ENCODE measurements at regions not wholly inside any gene's neighbourhood (a gene's known extent, or its start where the extent isn't known, plus 50 kb on each side); places are given as distances from the start of the nearest gene placed in this dataset.

DNA sequence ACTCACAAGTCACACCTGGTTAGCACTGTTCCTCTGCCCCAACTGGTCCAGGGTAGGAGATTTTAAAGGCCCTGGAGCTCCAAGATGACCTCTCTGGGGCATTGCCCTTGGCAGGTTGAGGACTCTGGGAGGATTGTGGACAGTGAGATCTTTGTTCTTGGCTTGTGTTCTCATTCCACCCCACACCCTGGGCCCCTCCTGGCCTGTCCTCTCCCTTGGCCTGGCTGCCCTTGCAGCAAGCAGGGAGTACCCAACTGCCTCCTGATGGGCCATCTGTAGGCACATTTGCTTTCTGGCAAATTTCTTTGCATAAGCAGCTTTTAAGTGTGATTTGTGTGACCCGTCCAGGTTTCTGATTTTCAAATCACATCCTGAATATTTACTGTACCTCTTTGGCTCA, 239.6 kb downstream of the UTP18 start:
- H3K27ac Mint-ChIP-seq (ENCODE audit: unreplicated experiment): no peak overlapping the region
- no peak for DNase-seq
- H3K4me3 Mint-ChIP-seq (ENCODE audit: unreplicated experiment): no peak overlapping the region
- no peaks in the 10 kb centered on the region for H3K4me1 Mint-ChIP-seq (ENCODE audit: low read depth, unreplicated experiment)
- no peaks in the 10 kb centered on the region for H3K36me3 Mint-ChIP-seq (ENCODE audit: unreplicated experiment)
- H3K27me3 Mint-ChIP-seq (ENCODE audit: unreplicated experiment): no peaks in the 10 kb centered on the region
- TF ChIP-seq, protein P1, sequence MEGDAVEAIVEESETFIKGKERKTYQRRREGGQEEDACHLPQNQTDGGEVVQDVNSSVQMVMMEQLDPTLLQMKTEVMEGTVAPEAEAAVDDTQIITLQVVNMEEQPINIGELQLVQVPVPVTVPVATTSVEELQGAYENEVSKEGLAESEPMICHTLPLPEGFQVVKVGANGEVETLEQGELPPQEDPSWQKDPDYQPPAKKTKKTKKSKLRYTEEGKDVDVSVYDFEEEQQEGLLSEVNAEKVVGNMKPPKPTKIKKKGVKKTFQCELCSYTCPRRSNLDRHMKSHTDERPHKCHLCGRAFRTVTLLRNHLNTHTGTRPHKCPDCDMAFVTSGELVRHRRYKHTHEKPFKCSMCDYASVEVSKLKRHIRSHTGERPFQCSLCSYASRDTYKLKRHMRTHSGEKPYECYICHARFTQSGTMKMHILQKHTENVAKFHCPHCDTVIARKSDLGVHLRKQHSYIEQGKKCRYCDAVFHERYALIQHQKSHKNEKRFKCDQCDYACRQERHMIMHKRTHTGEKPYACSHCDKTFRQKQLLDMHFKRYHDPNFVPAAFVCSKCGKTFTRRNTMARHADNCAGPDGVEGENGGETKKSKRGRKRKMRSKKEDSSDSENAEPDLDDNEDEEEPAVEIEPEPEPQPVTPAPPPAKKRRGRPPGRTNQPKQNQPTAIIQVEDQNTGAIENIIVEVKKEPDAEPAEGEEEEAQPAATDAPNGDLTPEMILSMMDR (IDR thresholded peaks at IDR 0.05; ENCODE audit: partially characterized antibody, unreplicated experiment): no peak
- no peaks in the 10 kb centered on the region for H3K9me3 Mint-ChIP-seq (ENCODE audit: unreplicated experiment)

DNA sequence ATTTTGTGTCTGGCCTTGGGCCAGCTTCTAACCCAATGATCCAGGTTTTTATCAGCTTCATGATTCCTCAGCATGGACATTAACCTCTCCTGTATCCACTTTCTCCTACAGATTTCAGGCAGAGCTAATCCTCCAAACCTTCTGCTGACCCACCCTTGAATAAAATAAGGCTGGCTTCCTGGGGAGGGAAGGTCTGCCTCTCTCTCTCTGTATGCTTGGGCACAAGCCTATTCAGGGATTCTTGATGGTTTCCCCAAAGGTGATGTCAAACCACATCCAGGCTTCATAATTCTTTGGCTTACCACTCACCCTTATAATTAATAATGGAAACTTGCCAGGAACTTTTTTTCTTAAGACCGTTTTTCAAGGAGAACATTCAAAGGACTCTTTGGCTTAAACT, 240.1 kb downstream of the UTP18 start:
- H3K4me1 Mint-ChIP-seq (ENCODE audit: low read depth, unreplicated experiment): no peaks in the 10 kb centered on the region
- no peaks in the 10 kb centered on the region for H3K36me3 Mint-ChIP-seq (ENCODE audit: unreplicated experiment)
- TF ChIP-seq, protein P1 (IDR thresholded peaks at IDR 0.05; ENCODE audit: partially characterized antibody, unreplicated experiment): no peak
- H3K27me3 Mint-ChIP-seq (ENCODE audit: unreplicated experiment): no peaks in the 10 kb centered on the region
- no peak overlapping the region for H3K27ac Mint-ChIP-seq (ENCODE audit: unreplicated experiment)
- no peak for DNase-seq
- H3K4me3 Mint-ChIP-seq (ENCODE audit: unreplicated experiment): no peak overlapping the region
- no peaks in the 10 kb centered on the region for H3K9me3 Mint-ChIP-seq (ENCODE audit: unreplicated experiment)

DNA sequence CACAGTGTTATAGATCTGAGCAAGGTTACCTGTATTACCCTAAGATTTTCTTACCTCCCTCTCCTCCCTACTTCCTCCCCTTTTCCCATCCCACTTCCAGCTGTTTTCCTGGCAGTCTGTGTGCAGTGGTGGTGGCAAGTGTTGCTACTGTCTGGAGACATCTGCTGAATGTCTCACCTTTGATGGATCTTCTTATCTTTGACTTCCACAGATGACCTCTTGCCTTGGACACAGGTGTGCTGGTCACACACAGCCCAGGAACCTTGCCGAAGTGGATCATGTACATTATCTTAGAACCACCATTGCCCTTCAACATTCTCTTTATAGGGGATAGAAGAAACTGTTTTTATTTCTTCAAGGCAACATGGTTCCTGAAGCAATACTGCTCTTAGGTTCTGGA, 245.1 kb downstream of the UTP18 start:
- TF ChIP-seq, protein P1 (IDR thresholded peaks at IDR 0.05; ENCODE audit: partially characterized antibody, unreplicated experiment): no peak
- no peak overlapping the region for H3K27ac Mint-ChIP-seq (ENCODE audit: unreplicated experiment)
- no peaks in the 10 kb centered on the region for H3K27me3 Mint-ChIP-seq (ENCODE audit: unreplicated experiment)
- peaks cover 5% of the 10 kb centered on the region for H3K4me1 Mint-ChIP-seq (ENCODE audit: low read depth, unreplicated experiment)
- H3K9me3 Mint-ChIP-seq (ENCODE audit: unreplicated experiment): no peaks in the 10 kb centered on the region
- no peaks in the 10 kb centered on the region for H3K36me3 Mint-ChIP-seq (ENCODE audit: unreplicated experiment)
- no peak overlapping the region for H3K4me3 Mint-ChIP-seq (ENCODE audit: unreplicated experiment)
- no peak for DNase-seq

DNA sequence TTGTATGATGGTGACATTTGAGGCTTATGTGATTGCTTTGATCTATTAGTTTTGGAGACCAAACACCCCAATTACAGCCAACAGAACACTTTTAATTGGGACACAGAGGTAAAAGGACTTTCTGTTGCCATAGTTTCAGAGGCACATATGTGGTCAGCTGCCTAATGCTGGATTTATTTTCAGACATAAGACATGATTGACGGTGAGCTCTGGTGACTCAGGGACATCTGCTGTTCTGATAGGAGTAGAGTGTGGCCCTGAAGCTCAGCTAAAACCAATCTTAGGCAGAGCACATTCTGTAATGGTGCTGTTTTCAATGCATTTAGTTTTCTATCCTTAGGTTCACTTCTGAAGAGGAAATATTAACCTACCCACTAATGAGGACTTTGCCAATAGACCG, 247.1 kb downstream of the UTP18 start:
- H3K4me1 Mint-ChIP-seq (ENCODE audit: low read depth, unreplicated experiment): peaks cover 5% of the 10 kb centered on the region
- no peaks in the 10 kb centered on the region for H3K27me3 Mint-ChIP-seq (ENCODE audit: unreplicated experiment)
- TF ChIP-seq, protein P1 (IDR thresholded peaks at IDR 0.05; ENCODE audit: partially characterized antibody, unreplicated experiment): no peak
- no peaks in the 10 kb centered on the region for H3K36me3 Mint-ChIP-seq (ENCODE audit: unreplicated experiment)
- DNase-seq: no peak
- H3K27ac Mint-ChIP-seq (ENCODE audit: unreplicated experiment): no peak overlapping the region
- H3K4me3 Mint-ChIP-seq (ENCODE audit: unreplicated experiment): no peak overlapping the region
- no peaks in the 10 kb centered on the region for H3K9me3 Mint-ChIP-seq (ENCODE audit: unreplicated experiment)

DNA sequence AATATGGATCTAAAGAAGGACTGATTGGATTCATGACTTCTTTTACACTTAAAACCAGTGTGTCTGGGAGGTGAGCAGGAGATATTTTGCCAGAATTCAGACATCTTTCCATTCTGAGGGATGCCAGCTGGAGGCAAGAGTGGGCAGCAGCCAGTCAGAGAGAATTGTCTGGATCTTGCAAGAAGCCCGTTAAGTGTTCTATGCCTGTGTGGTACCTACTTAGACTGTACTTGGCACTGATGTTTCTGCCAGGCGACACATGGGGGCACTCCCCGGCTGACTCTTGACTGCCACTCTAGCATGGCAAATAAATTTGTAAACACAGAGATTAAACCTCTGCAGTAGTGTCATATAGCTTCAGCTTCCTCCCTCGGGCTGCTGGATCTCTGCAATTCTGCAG, 247.7 kb downstream of the UTP18 start:
- Mint-ChIP-seq H3K27ac (ENCODE audit: unreplicated experiment) (no peak overlapping the region), H3K9me3 (ENCODE audit: unreplicated experiment) (no peaks in the 10 kb centered on the region), H3K4me3 (ENCODE audit: unreplicated experiment) (no peak overlapping the region), H3K27me3 (ENCODE audit: unreplicated experiment) (no peaks in the 10 kb centered on the region), H3K4me1 (ENCODE audit: low read depth, unreplicated experiment) (peaks cover 5% of the 10 kb centered on the region), H3K36me3 (ENCODE audit: unreplicated experiment) (no peaks in the 10 kb centered on the region)
- TF ChIP-seq, protein P1 (IDR thresholded peaks at IDR 0.05; ENCODE audit: partially characterized antibody, unreplicated experiment): no peak
- no peak for DNase-seq

Data from glutamatergic neuron (in vitro differentiated cells).